Renal cortical epithelial cell (primary cell): ENCODE measurements at regions not wholly inside any gene's neighbourhood (a gene's known extent, or its start where the extent isn't known, plus 50 kb on each side); places are given as distances from the start of the nearest gene placed in this dataset.
"Not testable (repeated sequence)": the region's sequence is repeated elsewhere in the genome, so short reads cannot be mapped to it uniquely, and the experiment has no call there.

Experiments
- DNase-seq: peaks from one replicate; pipeline ENCODE4 v3.0.0-alpha.2; 2011; ENCODE audit warnings: low read depth

- peak; percentile 38 for DNase-seq
These were observed 254.0 kb upstream of the USP15 start for GRCh38 chr12:62006076-62006732.

- DNase-seq = no peak
These were observed 251.5 kb upstream of the USP15 start for GRCh38 chr12:62008703-62009102.

- DNase-seq = no peak
These were observed 250.8 kb upstream of the USP15 start for GRCh38 chr12:62009445-62009844.

GRCh38 chr12:62010331-62010906 lies 249.8 kb upstream of the USP15 start:
- not testable (repeated sequence) for DNase-seq

DNA sequence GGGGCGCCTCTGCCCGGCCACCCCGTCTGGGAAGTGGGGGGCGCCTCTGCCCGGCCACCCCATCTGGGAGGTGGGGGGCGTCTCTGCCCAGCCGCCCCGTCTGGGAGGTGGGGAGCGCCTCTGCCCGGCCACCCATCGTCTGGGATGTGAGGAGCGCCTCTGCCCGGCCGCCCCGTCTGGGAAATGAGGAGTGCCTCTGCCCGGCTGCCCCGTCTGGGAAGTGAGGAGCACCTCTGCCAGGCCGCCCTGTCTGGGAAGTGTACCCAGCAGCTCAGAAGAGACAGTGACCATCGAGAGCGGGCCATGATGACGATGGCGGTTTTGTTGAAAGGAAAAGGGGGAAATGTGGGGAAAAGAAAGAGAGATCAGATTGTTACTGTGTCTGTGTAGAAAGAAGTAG lies 249.2 kb upstream of the USP15 start:
- DNase-seq = not testable (repeated sequence)

GRCh38 chr12:62014330-62014729 lies 245.9 kb upstream of the USP15 start:
- no peak for DNase-seq

- DNase-seq = no peak
These were observed 244.2 kb upstream of the USP15 start for GRCh38 chr12:62016021-62016420.

- no peak for DNase-seq
These were observed 238.4 kb upstream of the USP15 start for GRCh38 chr12:62021808-62022207.

DNA sequence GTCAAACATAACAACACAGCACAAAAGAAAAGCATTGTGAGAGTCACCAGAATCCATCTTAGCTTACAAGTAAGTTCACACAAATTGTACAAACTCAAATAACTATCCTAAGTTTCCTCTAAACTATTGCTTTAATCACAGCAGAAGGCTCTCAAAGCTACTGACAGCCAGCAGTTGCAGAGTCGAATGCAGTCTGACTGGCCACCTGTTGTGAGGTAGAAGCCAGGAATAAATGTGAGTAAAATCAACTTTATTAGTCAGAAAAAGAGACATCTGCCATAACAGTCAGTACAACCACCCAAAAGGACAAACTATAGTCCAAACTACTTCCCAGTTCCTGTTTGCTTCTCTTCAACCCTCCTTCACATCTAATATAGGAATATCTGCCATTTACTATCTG lies 231.7 kb upstream of the USP15 start:
- no peak for DNase-seq

DNA sequence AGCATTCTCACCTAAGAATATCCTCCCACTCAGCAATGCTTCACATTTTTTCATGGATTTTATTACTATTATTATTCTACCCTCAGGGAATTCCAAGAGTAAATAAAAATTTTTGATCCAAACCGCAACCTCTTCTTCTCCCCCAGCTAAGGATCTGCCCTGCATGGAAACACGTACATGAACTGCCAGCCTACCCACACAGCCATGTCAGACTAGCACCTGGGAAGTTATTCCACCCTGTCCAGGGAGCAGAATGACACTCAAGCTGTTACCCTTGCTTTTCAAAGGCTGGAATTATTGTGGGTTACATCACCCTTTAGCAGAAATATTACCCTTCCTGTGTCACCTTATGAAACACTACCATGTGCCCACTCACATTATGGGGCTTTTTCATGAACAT lies 227.3 kb upstream of the USP15 start:
- DNase-seq = no peak

- no peak for DNase-seq
These were observed 215.6 kb upstream of the USP15 start for GRCh38 chr12:62044450-62045135.

- DNase-seq = no peak
These were observed 215.0 kb upstream of the USP15 start for GRCh38 chr12:62045211-62045610.

DNA sequence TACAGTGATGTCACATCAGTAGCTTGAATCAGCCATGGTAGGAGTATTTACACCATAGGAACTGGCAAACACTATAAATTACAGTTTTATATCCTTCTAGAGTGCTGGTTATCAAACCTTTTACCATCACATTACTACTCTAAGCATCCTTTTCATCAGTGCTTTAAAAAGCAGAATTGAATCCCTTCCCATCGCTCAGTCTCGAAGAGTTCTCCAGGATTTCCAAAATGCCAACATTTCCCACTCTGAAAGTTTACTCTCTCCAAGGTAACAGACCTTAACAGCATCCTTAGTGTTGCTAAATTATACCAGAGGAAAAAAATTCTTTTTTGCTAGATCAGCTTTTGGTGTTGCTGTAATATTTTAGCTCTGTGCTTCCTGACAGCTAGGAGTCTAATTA lies 209.4 kb upstream of the USP15 start:
- DNase-seq = no peak

DNA sequence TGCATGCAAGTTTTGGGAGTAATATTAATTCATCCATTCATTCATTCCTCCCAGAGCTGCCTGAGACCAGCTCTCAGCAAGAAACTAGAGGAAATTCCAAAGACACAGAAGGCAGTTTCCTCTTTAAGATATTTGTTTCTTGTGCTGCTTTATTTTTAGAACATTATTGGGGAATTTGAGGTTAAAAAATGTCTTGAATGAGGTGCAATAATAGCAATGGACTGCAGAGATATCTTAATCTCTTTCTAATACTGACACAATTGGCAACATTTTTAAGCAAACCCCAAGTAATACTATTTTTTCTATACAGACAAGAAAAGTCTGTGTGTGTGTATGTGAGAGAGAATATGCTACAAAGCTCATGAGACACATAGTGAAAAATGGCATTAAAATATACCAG lies 190.2 kb upstream of the USP15 start:
- no peak for DNase-seq

- not testable (repeated sequence) for DNase-seq
These were observed 187.0 kb upstream of the USP15 start for GRCh38 chr12:62073236-62073635.

DNA sequence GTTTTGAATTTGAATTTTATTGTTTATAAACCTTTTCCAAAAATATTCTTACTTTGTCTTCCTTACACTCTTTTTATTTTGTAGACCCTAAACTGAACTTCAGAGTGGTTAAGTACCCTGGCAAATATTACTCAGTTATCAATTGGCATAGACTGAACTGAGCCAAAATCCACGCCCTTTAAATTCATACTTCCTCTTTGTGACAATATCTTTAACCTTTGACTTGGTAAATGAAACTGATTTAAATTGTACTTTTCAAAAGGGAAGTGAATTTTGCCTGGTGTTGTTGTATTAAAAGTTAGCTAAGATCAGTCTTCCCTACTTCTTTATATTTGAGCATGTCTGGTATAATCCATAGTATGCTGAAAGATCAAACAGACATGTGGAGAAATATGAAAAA lies 184.3 kb upstream of the USP15 start:
- no peak for DNase-seq

GRCh38 chr12:62078020-62078419 lies 182.2 kb upstream of the USP15 start:
- no peak for DNase-seq

DNA sequence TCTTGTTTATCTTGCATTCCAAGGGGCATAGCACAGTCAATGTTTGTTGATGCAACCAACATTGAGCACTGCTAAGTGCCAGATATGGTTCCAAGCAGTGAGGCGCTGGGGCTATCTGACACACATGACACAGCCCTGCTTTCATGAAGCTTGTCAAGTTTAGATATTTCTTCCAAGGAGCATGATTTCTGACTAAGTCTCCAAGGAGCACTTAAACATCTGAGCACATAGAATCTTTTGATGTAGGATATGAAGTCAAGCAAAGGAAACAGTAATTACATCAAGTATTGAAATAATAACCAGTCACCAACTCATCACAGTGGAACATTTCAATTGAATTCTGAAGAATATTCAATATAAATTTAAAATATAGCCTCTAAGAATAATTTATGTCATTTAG lies 177.8 kb upstream of the USP15 start:
- DNase-seq = no peak

DNA sequence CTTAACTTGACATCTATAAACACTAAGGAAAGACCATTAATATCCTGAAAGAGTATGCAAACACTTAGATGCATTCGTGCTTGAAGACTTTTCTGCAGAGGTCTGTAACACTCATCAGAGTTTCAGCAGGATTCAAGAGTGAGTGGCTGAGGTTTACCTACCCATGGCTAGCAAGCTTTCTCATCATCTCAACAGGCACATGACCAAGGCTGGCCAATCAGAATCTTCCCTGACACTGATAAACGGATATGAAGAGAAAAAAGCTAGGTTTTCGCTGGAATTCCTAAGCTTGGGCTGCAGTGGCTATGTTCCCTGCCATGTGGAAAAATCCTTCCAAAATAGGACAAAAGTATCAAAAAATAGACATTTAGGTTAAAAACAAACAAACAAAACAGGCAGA lies 162.1 kb upstream of the USP15 start:
- no peak for DNase-seq

GRCh38 chr12:62103748-62104147 lies 156.5 kb upstream of the USP15 start:
- DNase-seq = peak; percentile 4

DNA sequence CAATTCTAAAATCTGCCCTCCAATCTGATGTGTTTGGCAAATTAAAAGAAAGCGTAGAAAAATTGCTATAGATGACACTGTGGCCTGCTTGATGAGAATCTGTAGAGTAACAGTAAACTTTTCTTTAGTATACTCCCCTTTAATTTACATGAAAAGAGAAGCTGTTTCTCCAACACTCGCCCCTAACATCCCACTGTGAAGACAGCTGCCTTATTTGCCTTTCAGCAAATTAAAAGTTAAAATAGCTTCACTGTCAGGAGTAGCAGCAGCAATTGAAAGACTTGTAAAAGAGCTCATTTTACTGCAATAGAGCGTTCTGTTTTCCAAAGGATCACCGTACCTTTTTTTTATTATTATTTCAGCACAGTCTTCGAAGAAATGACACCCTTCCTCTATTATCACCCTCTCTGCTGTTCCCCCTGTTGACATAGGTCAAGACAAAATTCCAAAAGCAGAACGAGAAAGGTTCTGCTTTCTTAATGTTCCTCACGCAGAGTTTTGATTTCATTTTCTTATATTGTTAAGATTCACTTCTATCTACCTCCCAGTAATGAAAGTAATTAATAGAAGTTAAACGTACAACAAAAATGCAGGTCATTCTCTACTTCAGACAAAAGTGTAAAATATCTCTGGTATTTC lies 153.5 kb upstream of the USP15 start:
- no peak for DNase-seq

GRCh38 chr12:62113366-62114011 lies 146.7 kb upstream of the USP15 start:
- DNase-seq = no peak
